GM23338 (cell line): ENCODE measurements at regions not wholly inside any gene's neighbourhood (a gene's known extent, or its start where the extent isn't known, plus 50 kb on each side); places are given as distances from the start of the nearest gene placed in this dataset.

ENCODE experiments used
- ATAC-seq: fragments of 200-7000 bp; cut with Tn5 transposase; 3 replicates; pipeline ENCODE4 v1.9.1; 2020
- DNase-seq: peaks from one replicate; pipeline ENCODE4 v3.0.0-alpha.2; 2015; ENCODE audit warnings: low spot score
- H2AFZ ChIP-seq: fragments of 200-600 bp; sonication (generic); 2 replicates; pipeline ENCODE4 v1.8.0; 2016; ENCODE audit warnings: antibody characterized with exemption, mild to moderate bottlenecking, moderate library complexity
- H3F3A ChIP-seq: fragments of 200-600 bp; sonication (generic); replicated peaks from 2 replicates; pipeline ENCODE4 v1.8.0; 2017; ENCODE audit warnings: antibody characterized with exemption, mixed run types, low read depth
- H3K27ac ChIP-seq: fragments of 200-600 bp; sonication (generic); 2 replicates; pipeline ENCODE4 v1.6.1; 2016; ENCODE audit warnings: low read depth
- H3K27me3 ChIP-seq: fragments of 200-600 bp; sonication (generic); 2 replicates; pipeline ENCODE4 v1.8.0; 2016; ENCODE audit warnings: mild to moderate bottlenecking, mixed run types, moderate library complexity; ENCODE audit not compliant: insufficient read depth
- H3K36me3 ChIP-seq: fragments of 200-600 bp; sonication (generic); 2 replicates; pipeline ENCODE4 v1.8.0; 2016; ENCODE audit warnings: mild to moderate bottlenecking; ENCODE audit not compliant: insufficient read depth
- H3K4me1 ChIP-seq: fragments of 200-600 bp; sonication (generic); 2 replicates; pipeline ENCODE4 v1.8.0; 2016; ENCODE audit warnings: mild to moderate bottlenecking, moderate library complexity; ENCODE audit not compliant: insufficient read depth
- H3K4me2 ChIP-seq: fragments of 200-600 bp; sonication (generic); 2 replicates; pipeline ENCODE4 v1.7.1; 2017; ENCODE audit warnings: mixed run types
- H3K4me3 ChIP-seq: fragments of 200-600 bp; sonication (generic); 2 replicates; pipeline ENCODE4 v1.6.1; 2016; ENCODE audit warnings: mixed run types
- H3K79me2 ChIP-seq: fragments of 200-600 bp; sonication (generic); replicated peaks from 2 replicates; pipeline ENCODE4 v1.8.0; 2017; ENCODE audit warnings: mild to moderate bottlenecking; ENCODE audit not compliant: insufficient read depth
- H3K9me2 ChIP-seq: fragments of 200-600 bp; sonication (generic); 2 replicates; pipeline ENCODE4 v1.8.0; 2017; ENCODE audit not compliant: insufficient read depth
- H4K20me1 ChIP-seq: fragments of 200-600 bp; sonication (generic); replicated peaks from 2 replicates; pipeline ENCODE4 v1.8.0; 2017; ENCODE audit warnings: mild to moderate bottlenecking; ENCODE audit not compliant: insufficient read depth
- H3K27ac Mint-ChIP-seq: 2 replicates; pipeline ENCODE4 v1.8.0; 2020; ENCODE audit warnings: inconsistent platforms, mild to moderate bottlenecking, moderate library complexity, mixed read lengths
- H3K27me3 Mint-ChIP-seq: 3 replicates; pipeline ENCODE4 v1.8.0; 2022; ENCODE audit warnings: low read depth, mild to moderate bottlenecking, moderate library complexity, mixed read lengths, inconsistent platforms; ENCODE audit not compliant: insufficient read depth, poor library complexity
- H3K36me3 Mint-ChIP-seq: 3 replicates; pipeline ENCODE4 v1.8.0; 2021; ENCODE audit warnings: low read depth, mild to moderate bottlenecking, inconsistent platforms, moderate library complexity, mixed read lengths
- H3K4me1 Mint-ChIP-seq: 3 replicates; pipeline ENCODE4 v1.8.0; 2020; ENCODE audit warnings: mild to moderate bottlenecking, inconsistent platforms, mixed read lengths
- H3K4me3 Mint-ChIP-seq: 3 replicates; pipeline ENCODE4 v1.8.0; 2021; ENCODE audit warnings: moderate library complexity, mild to moderate bottlenecking, inconsistent platforms, mixed read lengths
- H3K9me3 Mint-ChIP-seq: 3 replicates; pipeline ENCODE4 v1.8.0; 2020; ENCODE audit warnings: moderate library complexity, mild to moderate bottlenecking, inconsistent platforms, mixed read lengths
- CREB1 ChIP-seq: fragments of 250-450 bp; sonication (Bioruptor Pico); IDR thresholded peaks from 2 replicates; pipeline ENCODE4 v1.5.0; 2020; ENCODE audit warnings: low read depth, mild to moderate bottlenecking, moderate library complexity
- ETS1 ChIP-seq: IDR thresholded peaks from 2 replicates; pipeline ENCODE4 v1.6.1; 2016; ENCODE audit warnings: antibody characterized with exemption
- EZH2 ChIP-seq: fragments of 200-600 bp; sonication (generic); IDR thresholded peaks from one replicate; pipeline ENCODE4 v1.8.0; 2017; ENCODE audit warnings: antibody characterized with exemption, mild to moderate bottlenecking, low read depth; ENCODE audit not compliant: unreplicated experiment
- EZH2phosphoT487 ChIP-seq: fragments of 200-600 bp; sonication (generic); IDR thresholded peaks from one replicate; pipeline ENCODE4 v1.8.1; 2018; ENCODE audit warnings: antibody characterized with exemption; ENCODE audit not compliant: unreplicated experiment
- JUNB ChIP-seq: IDR thresholded peaks from one replicate; pipeline ENCODE4 v1.6.1; 2016; ENCODE audit warnings: antibody characterized with exemption; ENCODE audit not compliant: unreplicated experiment
- NANOG ChIP-seq: IDR thresholded peaks from 2 replicates; pipeline ENCODE4 v1.6.1; 2016; ENCODE audit warnings: antibody characterized with exemption, borderline replicate concordance
- POLR2AphosphoS5 ChIP-seq: IDR thresholded peaks from 2 replicates; pipeline ENCODE4 v1.6.1; 2016; ENCODE audit warnings: antibody characterized with exemption, low read depth
- STAT1 ChIP-seq: IDR thresholded peaks from one replicate; pipeline ENCODE4 v1.6.1; 2016; ENCODE audit warnings: antibody characterized with exemption; ENCODE audit not compliant: unreplicated experiment
- ZNF114 ChIP-seq: fragments of 250-450 bp; sonication (Bioruptor Pico); IDR thresholded peaks from 2 replicates; pipeline ENCODE4 v1.5.0; 2020; ENCODE audit warnings: mild to moderate bottlenecking, moderate library complexity
- ZNF331 ChIP-seq: fragments of 250-450 bp; sonication (Bioruptor Pico); IDR thresholded peaks from 2 replicates; pipeline ENCODE4 v1.5.0; 2020; ENCODE audit warnings: low read depth, mild to moderate bottlenecking, moderate library complexity
- ZNF462 ChIP-seq: fragments of 250-450 bp; sonication (Bioruptor Pico); IDR thresholded peaks from 2 replicates; pipeline ENCODE4 v1.5.0; 2020; ENCODE audit warnings: mild to moderate bottlenecking, moderate library complexity
- TF ChIP-seq, protein P1 (sequence below): IDR thresholded peaks from one replicate; pipeline ENCODE4 v1.6.1; 2018; ENCODE audit warnings: antibody characterized with exemption; ENCODE audit not compliant: unreplicated experiment
- TF ChIP-seq, protein P2 (sequence below), 2 experiments: fragments of 200-600 bp in 1 of 2; sonication (generic) in 1 of 2; conservative IDR thresholded peaks; 2 replicates each; pipeline versions ENCODE4 v1.5.1 to v1.6.1; 2016 to 2017; ENCODE audit warnings: antibody characterized with exemption in 2 of 2, low read depth in 2 of 2, mild to moderate bottlenecking in 2 of 2, moderate library complexity in 1 of 2

GRCh38 chr17:79389896-79390295, 221.0 kb downstream of the RBFOX3 start:
- Histone ChIP-seq H3K27me3 (0 out of 2 replicates have a peak, but pooled peaks cover 11% of the 10 kb centered on the region), H3K4me1 (no peaks in the 10 kb centered on the region), H3K36me3 (no peaks in the 10 kb centered on the region), H3K4me3 (no peak overlapping the region), H4K20me1 (no peaks in the 10 kb centered on the region), H3K79me2 (no peaks in the 10 kb centered on the region), H3K4me2 (no peak overlapping the region), H3F3A (no peaks in the 10 kb centered on the region), H3K27ac (no peak overlapping the region), H3K9me2 (no peaks in the 10 kb centered on the region), H2AFZ (no peak overlapping the region)
- H3K4me3 Mint-ChIP-seq: no peak overlapping the region
- peaks cover 17% of the 10 kb centered on the region for H3K4me1 Mint-ChIP-seq
- TF ChIP-seq JUNB (no peak), ZNF114 (CRISPR knock-in tag) (no peak), ZNF331 (no peak), ZNF462 (CRISPR knock-in tag) (no peak), EZH2 (no peak), STAT1 (no peak), NANOG (no peak), EZH2phosphoT487 (no peak), ETS1 (no peak), CREB1 (CRISPR knock-in tag) (no peak), POLR2AphosphoS5 (no peak)
- TF ChIP-seq, protein P1, sequence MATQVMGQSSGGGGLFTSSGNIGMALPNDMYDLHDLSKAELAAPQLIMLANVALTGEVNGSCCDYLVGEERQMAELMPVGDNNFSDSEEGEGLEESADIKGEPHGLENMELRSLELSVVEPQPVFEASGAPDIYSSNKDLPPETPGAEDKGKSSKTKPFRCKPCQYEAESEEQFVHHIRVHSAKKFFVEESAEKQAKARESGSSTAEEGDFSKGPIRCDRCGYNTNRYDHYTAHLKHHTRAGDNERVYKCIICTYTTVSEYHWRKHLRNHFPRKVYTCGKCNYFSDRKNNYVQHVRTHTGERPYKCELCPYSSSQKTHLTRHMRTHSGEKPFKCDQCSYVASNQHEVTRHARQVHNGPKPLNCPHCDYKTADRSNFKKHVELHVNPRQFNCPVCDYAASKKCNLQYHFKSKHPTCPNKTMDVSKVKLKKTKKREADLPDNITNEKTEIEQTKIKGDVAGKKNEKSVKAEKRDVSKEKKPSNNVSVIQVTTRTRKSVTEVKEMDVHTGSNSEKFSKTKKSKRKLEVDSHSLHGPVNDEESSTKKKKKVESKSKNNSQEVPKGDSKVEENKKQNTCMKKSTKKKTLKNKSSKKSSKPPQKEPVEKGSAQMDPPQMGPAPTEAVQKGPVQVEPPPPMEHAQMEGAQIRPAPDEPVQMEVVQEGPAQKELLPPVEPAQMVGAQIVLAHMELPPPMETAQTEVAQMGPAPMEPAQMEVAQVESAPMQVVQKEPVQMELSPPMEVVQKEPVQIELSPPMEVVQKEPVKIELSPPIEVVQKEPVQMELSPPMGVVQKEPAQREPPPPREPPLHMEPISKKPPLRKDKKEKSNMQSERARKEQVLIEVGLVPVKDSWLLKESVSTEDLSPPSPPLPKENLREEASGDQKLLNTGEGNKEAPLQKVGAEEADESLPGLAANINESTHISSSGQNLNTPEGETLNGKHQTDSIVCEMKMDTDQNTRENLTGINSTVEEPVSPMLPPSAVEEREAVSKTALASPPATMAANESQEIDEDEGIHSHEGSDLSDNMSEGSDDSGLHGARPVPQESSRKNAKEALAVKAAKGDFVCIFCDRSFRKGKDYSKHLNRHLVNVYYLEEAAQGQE: no peak
- TF ChIP-seq, protein P2, sequence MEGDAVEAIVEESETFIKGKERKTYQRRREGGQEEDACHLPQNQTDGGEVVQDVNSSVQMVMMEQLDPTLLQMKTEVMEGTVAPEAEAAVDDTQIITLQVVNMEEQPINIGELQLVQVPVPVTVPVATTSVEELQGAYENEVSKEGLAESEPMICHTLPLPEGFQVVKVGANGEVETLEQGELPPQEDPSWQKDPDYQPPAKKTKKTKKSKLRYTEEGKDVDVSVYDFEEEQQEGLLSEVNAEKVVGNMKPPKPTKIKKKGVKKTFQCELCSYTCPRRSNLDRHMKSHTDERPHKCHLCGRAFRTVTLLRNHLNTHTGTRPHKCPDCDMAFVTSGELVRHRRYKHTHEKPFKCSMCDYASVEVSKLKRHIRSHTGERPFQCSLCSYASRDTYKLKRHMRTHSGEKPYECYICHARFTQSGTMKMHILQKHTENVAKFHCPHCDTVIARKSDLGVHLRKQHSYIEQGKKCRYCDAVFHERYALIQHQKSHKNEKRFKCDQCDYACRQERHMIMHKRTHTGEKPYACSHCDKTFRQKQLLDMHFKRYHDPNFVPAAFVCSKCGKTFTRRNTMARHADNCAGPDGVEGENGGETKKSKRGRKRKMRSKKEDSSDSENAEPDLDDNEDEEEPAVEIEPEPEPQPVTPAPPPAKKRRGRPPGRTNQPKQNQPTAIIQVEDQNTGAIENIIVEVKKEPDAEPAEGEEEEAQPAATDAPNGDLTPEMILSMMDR (conservative IDR thresholded peaks at IDR 0.05; ENCODE audit: low read depth in 2 of 2): no peak
- no peak for DNase-seq
- H3K27ac Mint-ChIP-seq: no peak overlapping the region
- no peak for ATAC-seq
- H3K9me3 Mint-ChIP-seq: no peaks in the 10 kb centered on the region; the same call in 2 of the 3 replicates
- H3K27me3 Mint-ChIP-seq: peaks cover 31% of the 10 kb centered on the region
- H3K36me3 Mint-ChIP-seq: no peaks in the 10 kb centered on the region
